Inferior parietal cortex (tissue), 1 donor: ENCODE measurements at regions not wholly inside any gene's neighbourhood (a gene's known extent, or its start where the extent isn't known, plus 50 kb on each side); places are given as distances from the start of the nearest gene placed in this dataset.
"Not testable (repeated sequence)": the region's sequence is repeated elsewhere in the genome, so short reads cannot be mapped to it uniquely, and the experiment has no call there.

Experiments
- DNase-seq: peaks from one replicate; pipeline ENCODE4 v3.0.0-alpha.2; 2016; ENCODE audit errors: extremely low spot score

DNA sequence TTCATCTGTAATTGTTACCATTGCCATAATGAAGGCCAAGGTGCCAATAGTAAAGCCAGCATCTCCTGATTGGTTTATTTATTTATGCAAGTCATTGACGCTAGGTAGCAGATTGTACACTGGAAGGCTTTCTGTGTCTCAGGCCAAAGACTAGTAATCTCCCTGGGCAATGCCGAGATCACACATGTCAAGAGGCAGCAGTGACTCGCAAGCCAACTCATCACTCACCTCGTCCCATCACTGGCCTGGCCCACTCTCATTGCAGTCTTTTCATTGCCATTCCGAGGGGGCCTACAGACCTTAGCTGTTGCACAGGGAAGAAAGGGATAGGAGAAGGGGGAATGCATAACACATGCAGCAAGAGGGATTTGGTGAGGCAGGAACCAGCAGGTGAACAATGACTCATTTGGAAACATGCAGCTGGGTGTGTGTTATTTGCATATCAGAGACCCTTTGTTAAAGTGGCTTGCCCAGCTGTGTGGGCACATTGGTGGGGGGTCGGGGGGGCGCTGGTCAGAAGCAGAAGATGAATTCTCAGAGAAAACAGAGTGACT lies 448.7 kb upstream of the HNRNPA3 start:
- no peak for DNase-seq

DNA sequence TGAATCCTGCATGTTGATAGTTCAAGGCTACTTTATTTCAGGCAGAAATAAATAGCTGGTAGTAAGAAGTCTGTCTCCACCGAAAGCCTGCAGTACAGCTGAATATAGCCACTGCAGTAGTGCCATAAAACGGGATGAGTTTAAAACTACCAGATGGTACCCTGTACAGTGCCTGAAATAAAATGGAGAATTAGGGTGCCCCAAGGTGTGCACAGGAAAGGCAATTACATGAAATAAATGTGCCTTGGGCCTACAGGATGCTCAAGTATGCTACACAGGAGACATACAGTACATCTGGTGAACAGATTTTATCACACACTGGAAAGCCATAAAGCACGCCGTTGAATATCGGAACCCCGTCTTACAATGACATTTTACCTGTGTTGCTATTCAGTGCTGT lies 447.7 kb upstream of the HNRNPA3 start:
- no peak for DNase-seq

DNA sequence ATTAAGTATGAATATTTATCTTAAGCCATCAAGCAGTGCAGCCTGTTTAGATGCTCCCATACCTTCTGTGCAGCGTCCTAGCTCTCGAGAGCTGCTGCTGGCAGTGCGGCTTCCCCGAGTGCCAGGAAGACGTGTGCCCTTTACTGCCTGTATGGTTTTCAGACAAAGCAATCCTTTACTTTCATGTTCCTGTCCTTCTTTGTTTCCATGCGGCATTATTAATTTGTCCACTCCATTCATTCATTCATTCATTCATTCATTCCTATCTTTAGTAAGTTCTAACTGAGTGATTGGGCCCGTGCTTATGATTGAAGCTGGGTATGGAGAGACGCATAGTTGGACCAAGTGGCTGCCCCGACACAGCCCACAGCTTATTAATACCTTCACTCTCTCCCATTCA lies 446.6 kb upstream of the HNRNPA3 start:
- no peak for DNase-seq

DNA sequence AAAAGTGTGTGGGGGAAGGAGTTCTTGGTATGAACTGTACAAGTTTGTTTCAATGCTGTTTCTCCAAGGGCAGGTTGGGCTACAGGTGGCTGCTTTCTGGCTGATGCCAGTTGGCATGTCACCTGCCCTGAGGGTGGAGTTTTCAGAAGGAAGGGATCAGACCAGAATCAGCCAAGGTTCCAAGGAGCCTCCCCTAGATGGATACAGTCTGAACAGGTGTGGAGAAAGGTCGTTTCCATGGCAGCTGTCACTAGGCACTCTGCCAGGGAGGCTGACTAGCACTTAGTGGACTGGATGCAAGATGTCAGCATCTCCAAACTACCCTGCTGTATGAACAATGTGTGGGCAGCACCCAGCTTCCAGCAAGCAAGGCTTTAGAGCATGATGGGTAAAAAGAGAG lies 444.4 kb upstream of the HNRNPA3 start:
- DNase-seq, result no peak

- no peak for DNase-seq
These were observed 443.6 kb upstream of the HNRNPA3 start for GRCh38 chr2:176769021-176769420.

DNA sequence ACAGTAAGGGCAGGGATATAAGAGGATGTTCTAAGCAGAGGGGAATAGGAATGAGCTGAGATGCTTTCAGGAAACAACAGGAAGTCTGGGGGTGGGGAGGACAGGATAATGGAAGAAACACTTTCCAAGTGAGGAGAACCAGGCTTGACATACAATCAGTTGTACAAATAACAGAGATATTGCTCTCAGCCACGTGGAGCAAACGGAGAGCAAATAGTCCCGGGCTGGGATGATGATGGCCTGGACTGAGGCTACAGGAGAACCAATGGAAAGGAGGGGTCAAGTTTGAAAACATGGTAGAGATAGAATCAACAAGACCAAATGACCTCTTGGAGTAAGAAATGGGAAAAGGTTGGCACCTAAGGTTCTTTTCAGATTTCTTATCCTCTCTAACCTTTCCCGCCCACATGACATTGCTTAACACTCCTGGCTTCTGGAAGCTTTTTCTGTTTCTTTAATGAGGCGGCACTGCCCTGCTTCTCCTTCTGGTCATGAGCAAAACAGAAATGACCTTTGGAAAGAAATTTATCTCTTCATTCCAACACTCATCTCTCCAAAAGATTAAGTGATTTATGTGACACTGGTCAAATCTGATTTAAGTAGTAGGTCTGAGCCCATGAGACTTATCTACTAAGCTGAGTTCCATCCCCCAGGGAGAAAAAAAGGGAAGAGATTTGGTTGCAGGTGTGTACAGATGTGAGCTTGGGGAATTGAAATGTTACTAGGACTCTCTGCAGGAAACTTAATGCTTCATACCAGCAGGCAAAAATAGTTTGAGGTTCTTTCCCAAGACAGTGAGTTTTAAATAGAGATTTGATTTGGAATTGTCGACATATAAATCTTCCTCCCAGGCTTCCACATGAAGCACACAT lies 442.9 kb upstream of the HNRNPA3 start:
- no peak for DNase-seq

- DNase-seq, result no peak
These were observed 439.8 kb upstream of the HNRNPA3 start for GRCh38 chr2:176772816-176773215.

DNA sequence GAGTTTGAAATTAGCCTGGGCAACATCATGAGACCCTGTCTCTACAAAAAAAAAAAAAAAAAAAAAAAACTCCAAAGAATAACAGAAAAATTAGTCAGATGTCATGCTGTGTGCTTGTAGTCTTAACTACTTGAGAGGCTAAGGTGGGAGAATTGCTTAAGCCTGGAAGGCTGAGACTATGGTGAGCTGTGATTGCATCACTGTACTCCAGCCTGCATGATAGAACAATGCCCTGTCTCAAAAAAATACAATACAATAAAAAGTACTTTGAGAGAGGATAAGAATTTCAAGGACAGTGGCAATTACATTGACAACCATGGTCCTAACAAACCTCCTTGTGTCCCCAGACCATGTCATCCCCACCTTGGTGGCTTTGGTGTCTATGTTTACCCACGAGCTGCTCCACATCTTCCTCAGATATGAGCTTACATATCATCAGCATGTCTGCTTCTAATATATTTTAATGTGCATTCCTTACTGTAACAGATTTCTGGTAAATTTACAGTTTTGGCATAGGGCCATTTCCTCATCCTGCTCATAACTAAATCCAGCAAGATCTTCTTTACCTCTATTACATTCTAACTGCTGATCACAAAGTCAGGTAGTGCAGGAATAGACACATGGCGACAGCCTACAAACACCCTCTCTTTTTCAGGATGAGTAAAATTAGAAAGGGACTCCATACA lies 437.7 kb upstream of the HNRNPA3 start:
- no peak for DNase-seq

DNA sequence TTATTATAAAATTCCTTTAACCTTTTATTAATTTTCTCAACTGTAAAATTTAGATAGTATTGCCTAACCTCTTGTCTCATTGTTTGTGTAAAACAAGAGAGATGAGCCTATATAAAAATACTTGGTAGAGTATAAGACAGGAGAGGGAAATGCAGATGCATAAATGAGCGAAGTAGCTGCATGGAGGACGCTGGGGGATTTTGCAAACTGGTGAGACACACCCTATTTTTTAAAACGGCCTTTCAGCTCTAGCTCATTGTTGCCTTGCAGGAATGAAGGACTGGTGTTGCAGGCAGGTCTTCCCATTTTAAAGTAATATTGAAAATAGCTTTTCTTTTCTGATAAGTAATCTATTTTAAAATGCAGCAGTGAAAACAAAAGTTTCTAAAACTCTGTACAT lies 435.3 kb upstream of the HNRNPA3 start:
- no peak for DNase-seq

DNA sequence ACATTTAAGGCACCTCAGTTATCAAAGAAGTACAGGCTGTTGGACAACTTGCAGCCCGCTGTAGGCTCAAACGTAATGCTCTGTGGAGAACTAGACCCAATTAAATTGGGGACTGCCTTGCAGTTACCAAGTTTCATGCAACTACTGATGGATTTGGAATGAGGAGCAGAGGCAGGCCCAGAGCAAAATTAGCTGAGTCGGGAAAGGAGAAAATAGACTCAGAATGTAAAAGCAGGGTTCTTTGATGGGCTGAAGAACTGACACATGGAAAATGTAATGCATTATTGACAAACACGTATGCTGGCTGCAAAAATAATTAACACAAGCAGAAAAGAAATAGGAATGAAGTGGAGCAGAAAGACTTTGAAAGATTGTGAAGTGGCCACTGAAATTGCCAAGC lies 432.7 kb upstream of the HNRNPA3 start:
- DNase-seq, result no peak

DNA sequence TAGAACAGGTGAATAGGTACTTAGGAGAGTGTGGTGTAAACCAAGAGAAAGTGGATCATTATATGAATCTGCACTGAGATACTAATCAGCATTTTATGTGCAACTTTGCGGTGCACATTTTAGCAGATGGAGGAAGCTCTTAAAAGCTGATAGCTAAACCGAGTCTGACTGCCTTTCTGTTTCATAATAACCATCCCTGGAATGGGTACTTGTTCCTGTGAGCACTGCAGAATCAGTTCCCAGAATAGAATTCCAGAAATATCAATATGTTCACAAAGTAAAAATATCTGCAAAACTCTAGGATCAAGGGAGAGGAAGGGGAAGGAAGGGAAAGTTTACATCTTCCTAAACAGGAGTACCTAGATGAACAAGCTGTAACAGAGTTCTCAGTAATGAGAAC lies 432.2 kb upstream of the HNRNPA3 start:
- DNase-seq, result peak; percentile 47

GRCh38 chr2:176781570-176782217 lies 430.9 kb upstream of the HNRNPA3 start:
- DNase-seq, result no peak

- no peak for DNase-seq
These were observed 427.9 kb upstream of the HNRNPA3 start for GRCh38 chr2:176784633-176785200.

DNA sequence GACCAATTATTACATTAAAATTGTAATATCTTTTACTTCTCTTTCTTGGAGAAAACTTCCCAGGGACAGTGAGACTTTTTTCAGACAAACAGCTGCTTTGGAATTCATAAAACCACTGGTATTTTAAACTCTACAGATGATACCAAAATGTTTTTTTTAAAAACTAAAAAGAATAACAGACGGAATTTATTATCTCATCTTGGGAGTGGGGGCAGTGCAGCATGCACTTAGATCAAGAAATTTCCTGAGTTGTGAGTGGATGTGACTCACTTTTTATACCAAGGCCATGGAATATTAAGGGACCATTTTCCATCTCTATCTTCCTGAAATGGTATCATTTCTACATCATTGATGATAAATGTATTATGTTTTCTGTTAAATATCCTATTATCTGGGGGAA lies 422.8 kb upstream of the HNRNPA3 start:
- DNase-seq, result no peak

DNA sequence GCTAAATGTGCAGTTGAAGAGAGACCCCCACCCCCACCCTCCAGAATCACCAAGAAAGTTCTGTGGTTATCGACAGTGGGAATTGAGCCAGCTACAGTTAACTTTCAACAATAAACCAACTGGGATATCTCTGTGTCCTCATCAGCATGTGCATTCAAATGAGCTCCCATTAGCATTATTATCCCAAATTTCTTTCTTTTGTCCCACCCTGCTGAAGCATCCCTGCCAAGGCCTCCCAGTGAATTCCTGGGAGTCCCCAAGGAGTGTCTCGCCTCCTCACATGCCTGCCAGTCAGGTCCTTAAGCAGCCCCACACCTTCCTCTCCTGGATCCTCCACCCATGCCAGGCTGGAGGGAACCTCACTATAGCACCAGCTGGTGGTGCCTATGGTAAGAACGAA lies 422.1 kb upstream of the HNRNPA3 start:
- DNase-seq, result no peak

DNA sequence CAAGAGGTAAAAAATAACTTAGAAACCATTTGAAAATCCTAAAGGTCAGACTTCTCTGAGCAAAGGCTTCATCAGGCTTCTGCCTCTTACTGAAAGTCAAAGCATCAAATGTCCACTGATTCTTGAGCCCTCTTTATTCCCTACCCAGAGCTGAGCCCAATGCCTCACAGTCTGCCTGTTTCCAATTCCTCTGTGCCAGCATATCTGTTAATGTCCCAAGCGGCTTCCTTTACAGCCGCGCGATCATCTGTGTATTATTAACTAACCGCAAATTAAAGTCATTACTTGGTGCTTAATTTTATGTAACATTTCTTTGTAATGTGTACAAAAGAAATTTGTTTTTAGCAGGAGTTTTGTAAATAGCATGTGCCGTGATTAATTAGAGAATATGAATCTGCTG lies 418.8 kb upstream of the HNRNPA3 start:
- no peak for DNase-seq

DNA sequence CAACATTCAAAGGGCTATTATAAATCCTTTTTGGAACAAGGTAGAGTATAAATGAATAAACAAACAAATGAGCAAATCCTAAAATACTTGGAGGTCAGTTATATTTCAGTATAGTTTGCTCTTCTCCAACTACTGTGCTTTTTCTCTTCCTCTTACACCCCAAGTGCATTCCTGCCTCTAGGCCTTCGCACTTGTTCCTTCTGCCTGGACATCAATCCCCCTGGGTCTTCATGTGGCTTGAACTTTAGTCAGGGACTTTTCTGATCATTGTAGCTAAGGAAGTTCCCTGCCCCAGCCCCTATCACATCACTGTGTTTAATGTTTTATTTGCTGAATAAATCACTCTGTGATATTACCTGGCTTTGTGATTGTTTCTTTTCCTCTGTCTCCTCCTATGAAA lies 418.2 kb upstream of the HNRNPA3 start:
- DNase-seq, result no peak

DNA sequence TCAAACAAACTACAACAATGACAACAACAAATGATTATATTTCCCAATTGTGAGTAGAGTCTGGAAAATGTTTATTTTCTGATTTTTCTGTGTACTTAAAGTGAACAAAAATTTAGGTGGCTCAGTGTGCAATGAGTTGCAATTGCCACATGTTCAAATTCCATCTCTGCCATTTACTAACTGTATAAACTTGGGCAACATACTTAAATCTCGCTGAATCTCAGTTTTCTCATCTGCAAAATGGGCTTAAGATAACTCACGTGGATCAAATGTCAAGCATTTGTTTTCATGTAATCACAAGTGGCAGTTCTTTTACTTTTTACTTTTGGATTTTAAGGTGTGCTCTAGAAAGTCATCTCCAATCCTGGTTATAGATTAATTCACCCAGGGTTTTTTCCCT lies 416.8 kb upstream of the HNRNPA3 start:
- no peak for DNase-seq

GRCh38 chr2:176796677-176797076 lies 415.9 kb upstream of the HNRNPA3 start:
- not testable (repeated sequence) for DNase-seq

- no peak for DNase-seq
These were observed 408.2 kb upstream of the HNRNPA3 start for GRCh38 chr2:176804392-176804791.

DNA sequence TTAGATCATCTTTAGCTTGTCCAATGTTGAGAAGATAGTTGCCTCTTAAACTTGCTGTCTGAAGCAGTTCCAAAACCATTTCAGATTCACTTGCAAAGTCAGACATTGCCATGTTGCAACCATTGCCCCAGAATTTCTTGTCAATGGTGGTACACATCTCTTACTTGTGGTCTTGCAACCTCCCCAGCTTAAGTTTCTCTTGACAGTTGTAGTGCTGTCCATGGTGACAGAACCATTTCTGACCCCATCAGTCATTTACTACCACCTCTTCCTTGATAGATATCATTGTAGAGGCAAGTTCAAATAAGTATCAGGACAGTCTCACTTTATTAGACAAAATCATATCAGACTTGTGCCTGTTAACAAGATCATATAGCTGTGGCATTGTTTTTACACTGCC lies 407.2 kb upstream of the HNRNPA3 start:
- no peak for DNase-seq

- peak; percentile 23 for DNase-seq
These were observed 400.3 kb upstream of the HNRNPA3 start for GRCh38 chr2:176812246-176812775.
